Fibroblast of skin of left biceps (primary cell): ENCODE measurements at regions not wholly inside any gene's neighbourhood (a gene's known extent, or its start where the extent isn't known, plus 50 kb on each side); places are given as distances from the start of the nearest gene placed in this dataset.
A peak's percentile ranks its signal among the peaks of the same experiment; 100 is the strongest.
"Not testable (repeated sequence)": the region's sequence is repeated elsewhere in the genome, so short reads cannot be mapped to it uniquely, and the experiment has no call there.

Experiments
- DNase-seq, 2 experiments: peaks; one replicate each; pipeline ENCODE4 v3.0.0-alpha.2; 2013; ENCODE audit warnings: low read depth in 2 of 2

DNA sequence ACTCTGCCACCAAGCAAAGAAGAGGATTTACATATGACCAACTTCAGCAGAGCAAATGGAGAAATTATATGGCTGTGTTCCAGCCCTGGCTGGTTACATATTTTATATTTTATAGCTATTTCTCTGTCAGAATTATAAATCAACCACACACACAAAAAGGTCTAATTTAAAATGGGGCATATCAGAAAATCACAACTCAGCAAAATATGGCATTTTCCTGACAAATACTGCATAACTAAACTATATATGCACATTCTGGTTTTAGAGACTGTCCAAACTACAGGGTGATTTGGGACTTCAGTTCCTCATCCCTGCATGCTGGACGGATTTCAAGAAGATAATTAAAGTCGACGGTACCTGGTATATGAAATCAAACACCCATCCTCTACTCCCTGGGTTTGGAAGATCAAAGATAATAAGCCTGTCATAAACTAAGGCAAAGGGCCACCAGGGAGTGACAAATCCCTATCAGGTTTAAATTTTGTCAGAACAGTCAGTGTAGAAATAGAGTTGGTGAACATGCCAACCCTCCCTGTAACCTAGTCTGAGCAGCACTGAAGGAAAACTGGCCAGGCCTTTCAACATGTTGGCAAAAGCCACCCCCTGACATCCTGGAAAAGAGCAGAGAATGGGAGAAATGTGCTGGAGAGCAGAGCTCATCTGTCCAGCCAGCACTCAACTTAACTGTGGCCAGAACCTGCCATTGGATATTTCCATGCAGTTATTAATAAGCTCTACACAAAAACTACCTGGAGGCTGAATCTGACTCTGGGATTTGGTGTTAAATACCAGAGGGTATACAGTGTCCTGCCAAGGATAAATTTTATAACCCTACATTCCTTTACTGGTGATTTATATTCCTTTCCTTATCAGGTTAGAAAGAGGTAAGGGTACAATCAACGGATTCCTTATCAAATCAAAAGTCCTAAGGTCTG, 235.7 kb downstream of the ENC1 start:
- no peak for DNase-seq

DNA sequence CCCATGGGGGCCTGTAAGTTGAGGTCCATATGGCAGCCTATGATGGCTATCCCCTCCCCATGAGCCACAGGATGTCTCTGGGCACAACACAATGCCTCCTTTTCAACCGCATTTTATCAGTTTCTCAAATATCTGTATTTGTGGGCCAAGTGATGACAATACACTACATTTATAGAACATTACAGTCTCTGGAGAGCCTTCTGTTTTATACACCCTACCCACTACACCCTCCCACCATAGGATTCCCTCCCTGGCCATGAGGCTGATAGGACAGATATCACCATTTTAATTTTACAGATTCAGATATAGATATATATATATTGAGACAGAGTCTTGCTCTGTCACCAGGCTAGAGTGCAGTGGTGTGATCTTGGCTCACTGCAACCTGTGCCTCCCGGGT, 236.8 kb downstream of the ENC1 start:
- DNase-seq = no peak

DNA sequence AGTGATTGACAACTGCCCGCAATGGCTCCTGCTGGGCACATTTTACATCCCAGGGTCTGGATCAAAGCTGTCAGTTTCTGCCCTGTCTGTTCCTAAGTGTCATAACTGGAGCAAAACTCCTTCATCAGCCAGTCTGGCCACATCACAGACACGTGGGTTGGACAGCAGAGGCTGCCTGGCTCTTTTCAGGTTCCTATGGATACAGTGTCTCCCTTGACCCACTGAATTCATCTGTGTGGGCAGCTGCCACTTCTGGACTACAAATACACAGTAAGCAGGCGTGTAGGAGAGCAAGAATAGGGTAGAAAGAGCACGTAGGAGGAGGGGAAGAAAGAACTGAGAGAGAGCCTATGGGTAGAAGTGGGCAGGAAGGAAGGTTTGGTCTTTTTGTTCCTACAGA, 238.0 kb downstream of the ENC1 start:
- no peak for DNase-seq

DNA sequence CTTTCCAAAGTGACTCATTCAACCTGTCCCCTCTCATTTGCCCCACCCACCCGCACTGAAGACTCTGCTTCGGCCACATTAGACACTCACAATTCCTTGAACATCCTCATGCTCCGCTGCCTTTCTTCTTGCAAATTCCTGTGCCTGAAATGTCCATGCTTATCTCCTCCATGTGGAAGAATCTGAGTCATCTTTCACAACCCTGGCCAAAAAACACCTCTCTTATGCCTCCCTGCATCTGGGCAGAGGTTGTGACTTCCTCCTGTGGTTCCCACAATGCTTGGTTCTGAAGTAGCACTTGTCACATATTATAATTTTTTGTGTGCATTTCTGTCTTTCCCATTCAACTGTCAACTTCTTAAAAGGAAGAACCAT, 238.6 kb downstream of the ENC1 start:
- DNase-seq = no peak

DNA sequence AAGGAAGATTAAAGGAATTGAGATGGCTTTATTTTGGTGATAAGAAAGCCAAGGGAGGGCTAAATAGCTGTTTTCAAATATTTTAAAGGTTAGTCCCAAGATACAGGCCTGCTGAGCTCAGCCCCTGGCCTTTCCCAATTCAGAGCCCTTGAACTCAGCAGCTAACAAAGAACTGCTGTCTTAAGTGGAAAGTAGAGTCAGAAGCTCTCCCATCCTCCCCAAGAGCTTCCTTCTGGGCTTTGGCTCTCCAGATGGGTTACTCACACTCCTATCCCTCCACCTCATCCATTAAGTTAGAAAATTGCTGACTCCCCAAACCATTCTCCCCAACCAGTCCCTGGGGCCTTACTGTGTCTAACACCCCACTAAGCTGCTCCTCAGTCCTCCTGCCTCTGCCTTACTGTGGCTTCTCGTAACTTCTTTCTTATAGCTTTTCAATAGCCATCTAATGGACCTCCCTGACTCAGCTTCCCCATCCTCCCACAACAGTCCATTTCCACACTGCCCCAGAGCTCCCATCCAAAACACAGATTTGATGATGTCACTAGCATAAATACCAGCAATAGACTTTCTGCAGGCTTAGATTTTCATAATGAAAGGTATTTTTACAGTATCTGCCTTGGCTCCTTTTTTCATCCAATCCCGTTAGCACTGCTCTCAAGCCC, 239.1 kb downstream of the ENC1 start:
- DNase-seq = no peak

DNA sequence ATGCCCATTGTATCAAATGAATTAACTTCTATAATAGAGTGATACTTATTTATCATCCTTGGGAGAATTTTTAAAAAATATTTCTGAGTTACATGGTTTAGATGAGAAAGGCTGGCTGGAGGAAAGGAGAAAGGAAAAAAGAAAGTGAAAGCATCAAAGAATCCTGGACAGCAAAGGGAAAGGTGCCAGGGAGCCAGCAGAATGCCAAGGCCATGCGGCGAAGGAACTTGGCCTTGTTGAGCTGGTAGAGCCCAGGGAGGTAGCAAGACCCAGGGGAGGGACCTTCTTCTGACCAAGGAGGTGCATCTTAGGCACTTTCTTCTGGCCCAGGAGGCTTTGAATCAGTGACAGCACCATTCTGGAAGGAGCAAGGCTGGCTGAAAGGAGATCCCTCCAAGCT, 240.5 kb downstream of the ENC1 start:
- DNase-seq = no peak

DNA sequence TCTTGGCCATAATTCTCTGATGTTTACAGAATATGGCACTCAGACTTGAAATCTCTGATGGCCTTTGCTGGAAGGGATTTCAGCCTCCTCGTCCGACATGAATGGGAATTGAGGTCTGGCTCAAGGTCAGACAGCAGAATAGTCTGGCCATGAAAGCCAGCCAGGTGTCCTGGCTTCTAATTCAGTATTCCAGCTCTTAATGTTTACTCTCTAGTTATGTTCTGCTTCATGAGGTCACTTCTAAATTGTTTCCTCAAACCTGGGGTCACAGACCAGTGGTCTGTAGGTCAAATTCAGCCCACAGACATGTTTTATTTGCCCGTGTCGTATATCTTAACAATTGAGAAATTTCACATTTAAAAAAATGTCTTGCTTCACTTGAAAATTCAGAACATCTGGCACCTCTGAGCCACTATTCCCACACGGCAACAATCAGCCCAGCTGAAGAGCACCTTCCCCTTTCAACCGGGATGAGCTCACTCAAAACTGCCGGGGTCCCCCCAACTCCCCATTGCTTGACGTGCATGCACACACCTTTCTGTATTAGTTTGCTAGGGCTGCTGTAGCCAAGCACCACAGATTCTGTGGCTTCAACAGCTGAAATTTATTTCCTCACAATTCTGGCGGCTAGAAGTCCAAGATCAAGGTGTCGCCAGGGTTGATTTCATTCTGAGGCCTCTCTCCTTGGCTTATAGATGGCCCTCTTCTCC, 243.5 kb downstream of the ENC1 start:
- DNase-seq = no peak

DNA sequence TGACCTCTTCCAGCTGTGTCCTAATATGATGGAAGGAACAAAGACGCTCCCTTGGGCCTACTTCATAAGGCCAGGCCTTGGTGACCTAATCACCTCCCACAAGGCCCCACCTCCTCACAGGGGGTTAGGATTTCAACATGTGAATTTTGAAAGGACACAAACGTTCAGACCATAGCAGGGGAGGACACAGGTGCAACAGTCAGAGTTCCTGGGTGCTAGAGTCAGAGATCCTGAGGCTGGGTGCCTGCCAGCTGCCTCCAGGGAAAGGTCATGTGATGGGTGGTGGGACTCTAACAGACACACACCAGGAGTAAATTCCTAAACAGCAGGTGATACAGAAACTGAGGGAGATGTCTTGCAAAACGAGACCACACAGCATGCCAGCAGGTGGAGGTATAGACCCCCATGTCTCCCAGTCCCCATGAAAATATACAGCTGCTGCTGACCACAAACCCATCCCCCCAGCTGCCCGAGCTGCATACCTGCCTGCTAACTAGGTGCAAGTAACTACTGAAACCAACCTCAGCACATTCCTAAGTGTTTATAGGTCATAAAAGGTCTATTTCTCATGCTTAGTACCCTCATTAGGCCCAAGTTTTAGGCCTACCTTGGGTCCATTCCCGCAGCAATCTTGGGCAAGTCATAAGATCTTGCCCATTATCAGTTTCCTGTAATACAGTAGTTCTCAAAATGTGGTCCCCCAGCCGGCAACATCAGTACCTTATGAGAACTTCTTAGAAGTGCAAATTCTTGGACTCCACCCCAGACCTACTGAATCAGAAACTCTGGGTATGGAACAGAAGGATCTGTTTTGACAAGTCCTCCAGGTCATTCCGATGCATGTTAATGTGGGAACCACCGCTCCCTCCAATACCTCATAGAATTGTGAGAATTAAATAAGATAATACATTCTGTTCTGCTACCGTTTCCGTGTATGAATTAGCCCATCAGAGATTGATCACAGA, 245.3 kb downstream of the ENC1 start:
- no peak for DNase-seq

DNA sequence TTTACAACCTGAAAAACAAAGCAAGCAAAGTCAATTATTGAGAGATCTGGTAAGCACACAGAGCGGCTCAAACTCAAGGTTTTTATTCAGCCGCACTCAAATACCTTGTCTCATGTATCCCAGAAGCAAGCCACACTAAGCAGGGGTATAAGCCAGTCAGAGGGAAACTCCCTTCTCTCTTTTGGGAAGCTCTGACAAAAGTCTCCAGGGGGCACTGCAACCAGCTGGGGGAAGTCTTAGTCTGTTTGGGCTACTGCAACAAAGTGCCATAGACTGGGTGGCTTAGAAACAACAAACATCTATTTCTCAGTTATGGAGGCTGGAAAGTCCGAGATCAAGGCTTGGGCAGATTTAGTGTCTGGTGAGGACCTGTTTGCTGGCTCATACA, 246.0 kb downstream of the ENC1 start:
- DNase-seq = no peak

DNA sequence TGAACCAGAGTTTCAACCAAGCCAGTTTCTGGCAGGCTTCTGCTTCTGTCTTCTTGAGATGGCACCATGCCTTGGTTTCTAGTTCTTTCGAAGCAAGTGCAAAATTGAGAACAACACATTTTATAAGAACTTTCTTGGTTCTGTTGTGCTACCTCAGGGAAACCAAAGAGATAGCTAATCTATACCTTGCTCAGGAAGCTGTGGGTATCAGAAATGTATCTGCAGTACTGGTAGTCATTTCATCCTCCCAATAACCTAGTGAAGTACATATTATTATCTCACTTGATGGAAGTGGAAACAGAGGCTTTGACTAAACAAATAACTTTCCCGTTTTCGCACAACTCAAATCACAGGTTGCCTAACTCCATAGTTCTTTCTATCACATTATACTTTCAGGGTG, 246.6 kb downstream of the ENC1 start:
- no peak for DNase-seq

DNA sequence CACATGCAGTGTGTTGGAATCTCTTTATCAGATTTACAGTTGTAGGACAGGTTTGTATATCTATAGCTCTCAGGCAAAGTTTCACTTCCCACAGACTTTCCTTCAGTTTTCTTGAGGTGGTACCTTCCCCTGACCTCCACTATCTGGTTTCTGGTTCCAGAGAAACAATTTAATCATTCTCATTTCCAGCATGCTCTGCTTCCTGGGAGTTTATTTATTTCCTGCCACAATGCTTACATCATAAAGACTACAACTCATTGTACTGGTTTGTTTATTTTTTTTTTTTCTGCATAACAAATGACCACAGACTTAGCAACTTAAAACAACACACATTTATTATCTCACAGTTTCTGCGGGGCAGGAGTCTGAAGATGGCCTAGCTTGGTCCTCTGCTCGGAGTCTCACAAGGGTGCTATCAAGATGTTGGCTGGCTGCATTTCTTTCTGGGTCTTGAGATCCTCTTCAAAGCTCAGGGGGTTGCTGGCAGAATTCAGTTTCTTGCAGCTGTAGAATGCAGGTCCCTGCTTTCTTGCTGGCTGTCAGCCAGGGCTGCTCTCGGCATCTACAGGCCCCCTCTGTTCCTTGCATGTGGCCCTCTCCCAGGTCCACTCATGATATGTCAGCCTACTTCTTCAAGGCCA, 247.7 kb downstream of the ENC1 start:
- no peak for DNase-seq

DNA sequence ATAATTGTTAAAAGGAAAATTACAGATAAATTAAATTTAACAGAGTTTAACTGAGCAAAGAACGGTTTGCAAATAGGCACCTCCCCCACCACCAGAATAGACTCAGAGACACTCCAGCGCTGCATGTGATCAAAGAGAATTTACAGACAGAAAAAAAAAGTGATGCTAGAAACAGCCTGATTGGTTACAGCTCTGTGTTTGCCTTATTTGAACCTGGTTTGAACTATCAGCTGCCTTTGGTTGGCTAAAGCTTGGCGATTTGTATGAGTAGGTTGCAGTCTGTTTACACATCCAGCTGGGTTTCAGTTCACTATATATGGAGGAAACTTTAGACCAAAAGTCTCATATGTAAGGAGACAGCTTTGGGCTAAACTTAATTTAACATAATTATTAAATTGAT, 249.1 kb downstream of the ENC1 start:
- DNase-seq = no peak

DNA sequence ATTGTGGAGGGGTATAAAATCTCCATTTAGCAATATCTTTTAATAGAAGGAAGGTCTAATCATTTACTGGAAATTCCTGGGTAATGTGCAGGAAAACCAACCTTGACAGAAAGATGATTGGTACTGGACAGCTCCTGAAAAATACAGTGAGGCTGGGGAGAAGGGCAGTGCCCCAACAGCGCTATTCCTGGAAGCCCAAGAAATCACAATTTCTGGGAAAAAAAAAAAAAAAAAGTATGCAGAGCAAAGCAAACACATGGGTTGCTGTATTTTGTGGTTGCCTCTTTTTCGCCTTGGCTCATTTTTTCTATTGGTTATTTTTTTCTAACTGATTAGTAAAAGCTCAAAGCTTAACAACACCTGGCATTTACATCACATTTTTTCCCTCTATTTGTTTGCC, 249.7 kb downstream of the ENC1 start:
- DNase-seq = no peak

DNA sequence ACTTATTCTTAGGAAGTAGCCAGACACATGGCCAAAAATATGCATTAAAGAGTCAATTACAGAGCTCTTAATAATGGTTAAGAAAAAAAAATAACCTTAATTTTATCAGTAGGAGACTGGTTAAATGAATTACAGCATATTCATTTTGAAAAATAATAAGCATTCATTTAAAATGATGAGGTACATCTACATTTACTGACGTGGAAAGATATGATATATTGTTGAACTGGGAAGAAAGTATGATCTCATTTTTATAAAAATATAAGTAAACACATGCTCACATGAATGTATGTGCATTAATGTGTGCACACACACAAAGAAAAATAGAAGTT, 250.3 kb downstream of the ENC1 start:
- no peak for DNase-seq

DNA sequence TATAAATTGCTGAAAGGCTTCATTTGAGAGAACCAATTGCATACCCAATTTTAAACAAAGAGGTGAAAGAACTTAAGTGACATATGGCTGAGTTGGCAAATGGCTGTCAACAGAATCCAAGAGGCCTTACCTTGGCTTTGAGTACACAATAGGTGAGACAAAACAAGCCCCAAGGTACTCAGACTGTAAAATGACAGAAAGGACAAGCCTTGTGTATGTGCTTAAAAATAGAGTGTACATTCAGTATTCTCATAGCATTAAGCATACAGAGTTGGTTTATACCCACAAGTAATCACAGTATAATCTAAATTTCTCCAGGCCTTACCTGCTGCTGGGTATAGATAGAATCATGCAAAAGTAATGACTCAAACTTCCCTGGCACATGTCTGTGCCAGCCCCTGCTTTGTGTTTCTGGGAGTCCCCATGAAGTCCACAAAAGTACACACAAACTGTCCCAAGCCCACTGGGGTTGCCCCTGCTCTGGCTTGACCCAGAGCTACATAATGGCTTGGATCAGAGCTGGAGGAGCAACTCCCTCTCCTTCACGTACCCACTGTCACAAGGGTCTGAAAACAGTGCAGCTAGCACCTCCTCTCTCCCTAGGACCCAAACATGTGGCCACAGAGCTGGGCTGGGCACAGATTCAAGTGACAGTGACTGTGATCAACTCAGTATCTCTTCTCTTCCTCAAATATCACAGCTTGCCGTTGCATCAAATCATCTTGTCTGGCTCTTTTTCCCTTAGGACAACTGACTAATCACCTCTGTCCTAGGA, 250.8 kb downstream of the ENC1 start:
- DNase-seq = no peak

DNA sequence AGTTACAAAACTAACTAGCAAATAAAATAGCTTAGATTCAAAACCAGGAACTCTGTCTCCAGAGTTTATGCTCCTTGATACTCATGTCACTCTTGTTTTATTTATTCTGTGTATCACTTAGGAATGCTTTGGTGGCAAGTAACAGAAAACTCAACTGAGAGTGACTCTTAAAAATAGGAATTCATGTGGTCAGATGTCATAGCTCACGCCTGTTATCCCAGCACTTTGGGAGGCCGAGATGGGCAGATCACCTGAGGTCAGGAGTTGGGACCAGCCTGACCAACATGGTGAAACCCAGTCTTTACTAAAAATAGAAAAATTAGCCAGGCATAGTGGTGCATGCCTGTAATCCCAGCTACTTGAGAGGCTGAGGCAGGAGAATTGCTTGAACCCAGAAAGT, 252.1 kb downstream of the ENC1 start:
- not testable (repeated sequence) for DNase-seq

DNA sequence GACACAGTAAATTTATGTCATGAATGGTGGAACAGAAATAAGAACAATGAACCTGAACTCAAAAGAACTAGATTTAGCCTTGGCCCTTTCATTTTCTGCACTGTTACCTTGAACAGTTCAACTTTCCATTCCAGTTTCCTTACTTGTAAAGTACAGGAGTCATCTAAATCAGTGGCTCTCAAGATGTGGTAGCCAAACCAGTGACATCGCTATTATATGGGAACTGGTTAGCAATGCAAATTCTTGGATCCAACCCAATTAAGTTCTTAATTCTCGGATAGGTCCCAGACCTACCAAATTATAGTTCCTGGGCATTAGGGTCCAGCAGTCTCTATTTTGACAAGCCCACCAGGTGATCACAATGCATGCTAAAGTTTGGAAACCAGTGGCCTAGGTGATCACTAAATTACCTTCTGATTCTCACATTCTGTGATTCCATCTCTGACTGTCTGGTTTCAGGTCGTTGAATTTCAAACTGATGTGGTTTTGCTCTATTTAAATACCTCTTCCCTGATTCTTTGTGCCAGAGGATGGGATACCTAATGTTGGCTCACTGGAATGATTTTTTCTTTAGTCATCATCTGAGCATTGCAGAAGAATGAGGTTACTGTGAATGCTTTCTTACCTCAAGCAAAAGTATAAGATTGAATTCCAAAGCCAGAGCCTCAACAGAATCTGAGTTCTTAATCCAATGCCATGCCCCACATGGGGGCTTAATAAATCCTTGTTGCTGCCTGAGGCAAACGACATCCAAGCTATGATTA, 253.8 kb downstream of the ENC1 start:
- peak; percentile 42 for DNase-seq

DNA sequence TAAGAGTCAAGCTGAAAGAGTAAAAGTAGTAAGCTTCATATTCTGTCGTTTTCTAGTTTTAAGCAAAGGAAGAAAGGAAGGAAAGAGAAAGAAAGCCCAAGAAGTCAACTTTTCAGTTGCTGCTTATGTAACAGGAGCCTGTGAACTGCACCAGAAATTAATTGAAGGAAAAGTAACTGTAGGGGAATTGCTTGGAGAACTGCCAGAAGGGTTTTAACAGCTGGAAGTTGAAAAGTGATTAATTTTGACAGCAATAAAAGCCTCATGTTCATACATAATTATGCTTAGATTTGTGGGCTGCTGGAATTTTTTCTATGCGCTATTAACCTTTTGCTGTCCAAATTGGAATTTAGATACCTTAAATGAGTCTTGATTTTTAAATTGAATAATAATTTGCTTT, 255.7 kb downstream of the ENC1 start:
- peak; percentile 65 to 70 for DNase-seq

DNA sequence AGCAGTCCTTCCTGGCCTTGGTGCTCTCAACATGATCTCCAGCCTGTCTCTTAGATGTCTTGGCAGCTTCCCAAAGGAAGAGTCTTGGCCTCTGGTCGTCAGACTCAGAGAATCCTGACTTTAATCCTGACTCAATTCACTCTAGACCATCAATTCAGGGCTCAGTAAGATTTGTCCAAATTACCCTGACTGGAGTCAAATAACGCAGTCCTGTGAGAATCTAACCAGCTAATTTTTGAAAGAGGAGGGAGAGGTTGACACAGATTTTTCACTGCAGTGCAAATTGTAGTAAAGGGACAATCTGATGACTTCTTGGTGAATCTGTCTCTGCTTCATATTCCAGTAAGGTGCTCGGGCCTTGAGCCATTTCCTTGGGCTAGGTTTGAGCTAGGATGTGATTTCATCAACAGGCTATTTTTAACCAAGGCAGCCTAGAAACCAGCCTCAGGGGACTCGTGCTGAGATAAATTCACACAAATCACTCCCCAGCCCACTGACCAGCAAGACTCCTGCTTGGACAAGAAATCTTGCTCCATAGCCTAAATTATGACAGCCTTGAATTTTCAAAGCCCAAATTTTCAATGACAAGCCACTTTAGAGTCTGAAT, 257.4 kb downstream of the ENC1 start:
- DNase-seq = peak; percentile 40 to 46
